Sigmoid colon (tissue), 3 donors: ENCODE measurements at regions not wholly inside any gene's neighbourhood (a gene's known extent, or its start where the extent isn't known, plus 50 kb on each side); places are given as distances from the start of the nearest gene placed in this dataset.

Source experiments
- POLR2A ChIP-seq, 2 donors: fragments of 450-650 bp; IDR thresholded peaks; one replicate each; pipeline ENCODE4 v1.6.1; 2016; ENCODE audit warnings: antibody characterized with exemption in 2 of 2, mild to moderate bottlenecking in 2 of 2, moderate library complexity in 2 of 2
- TF ChIP-seq, protein P1 (sequence below), 4 experiments: fragments of 450-650 bp in 3 of 4; fragments of 200-600 bp in 1 of 4; IDR thresholded peaks; one replicate each; pipeline ENCODE4 v1.5.1; 2016 to 2019; ENCODE audit warnings: antibody characterized with exemption in 4 of 4, mild to moderate bottlenecking in 3 of 4, moderate library complexity in 2 of 4

GRCh38 chr18:30775629-30776028, 266.9 kb downstream of the DSC3 start:
- TF ChIP-seq, protein P1, sequence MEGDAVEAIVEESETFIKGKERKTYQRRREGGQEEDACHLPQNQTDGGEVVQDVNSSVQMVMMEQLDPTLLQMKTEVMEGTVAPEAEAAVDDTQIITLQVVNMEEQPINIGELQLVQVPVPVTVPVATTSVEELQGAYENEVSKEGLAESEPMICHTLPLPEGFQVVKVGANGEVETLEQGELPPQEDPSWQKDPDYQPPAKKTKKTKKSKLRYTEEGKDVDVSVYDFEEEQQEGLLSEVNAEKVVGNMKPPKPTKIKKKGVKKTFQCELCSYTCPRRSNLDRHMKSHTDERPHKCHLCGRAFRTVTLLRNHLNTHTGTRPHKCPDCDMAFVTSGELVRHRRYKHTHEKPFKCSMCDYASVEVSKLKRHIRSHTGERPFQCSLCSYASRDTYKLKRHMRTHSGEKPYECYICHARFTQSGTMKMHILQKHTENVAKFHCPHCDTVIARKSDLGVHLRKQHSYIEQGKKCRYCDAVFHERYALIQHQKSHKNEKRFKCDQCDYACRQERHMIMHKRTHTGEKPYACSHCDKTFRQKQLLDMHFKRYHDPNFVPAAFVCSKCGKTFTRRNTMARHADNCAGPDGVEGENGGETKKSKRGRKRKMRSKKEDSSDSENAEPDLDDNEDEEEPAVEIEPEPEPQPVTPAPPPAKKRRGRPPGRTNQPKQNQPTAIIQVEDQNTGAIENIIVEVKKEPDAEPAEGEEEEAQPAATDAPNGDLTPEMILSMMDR (IDR thresholded peaks at IDR 0.05), result no peak
- no peak for TF ChIP-seq POLR2A (IDR thresholded peaks at IDR 0.05)
